ENCODE measurements at regions not wholly inside any gene's neighbourhood (a gene's known extent, or its start where the extent isn't known, plus 50 kb on each side); places are given as distances from the start of the nearest gene placed in this dataset.

DNA sequence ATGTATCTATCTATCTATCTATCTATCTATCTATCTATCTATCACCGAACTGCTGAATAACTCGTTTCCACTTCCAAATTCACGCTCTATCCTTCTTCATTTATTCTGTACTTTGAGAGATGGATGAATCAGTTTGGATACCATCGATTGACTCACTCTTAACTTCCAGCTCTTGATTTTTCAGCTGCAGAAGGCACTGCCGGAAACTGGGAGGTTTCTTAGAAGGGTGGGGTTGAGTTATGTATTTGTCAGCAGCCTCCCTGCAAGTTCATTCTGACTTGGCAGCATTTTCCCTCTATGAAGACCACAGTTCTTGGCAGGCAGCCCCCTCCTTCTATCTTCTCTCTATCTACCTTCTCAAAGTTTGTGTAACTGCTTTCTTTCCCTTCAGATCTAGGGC is 112.0 kb upstream of the MAGEB18 start:
- no peak overlapping the region for H3K9ac ChIP-seq (ENCODE audit: insufficient read length)
- H3K27ac ChIP-seq: no peak overlapping the region
- no peak overlapping the region for H3K4me3 ChIP-seq
- no peak for DNase-seq (ENCODE audit: low read depth, low spot score)
- H3K36me3 ChIP-seq (ENCODE audit: insufficient read depth, low read length): no peaks in the 10 kb centered on the region
- TF ChIP-seq POLR2AphosphoS5 (IDR thresholded peaks at IDR 0.05; ENCODE audit: borderline replicate concordance, low read depth, low read length) (no peak), EZH2 (IDR thresholded peaks at IDR 0.05) (no peak), FOXP2 (optimal IDR thresholded peaks at IDR 0.05; ENCODE audit: control extremely low read depth, extremely low read length, insufficient read depth) (no peak)
- H3K9me3 ChIP-seq (ENCODE audit: low read depth, low read length): no peaks in the 10 kb centered on the region

DNA sequence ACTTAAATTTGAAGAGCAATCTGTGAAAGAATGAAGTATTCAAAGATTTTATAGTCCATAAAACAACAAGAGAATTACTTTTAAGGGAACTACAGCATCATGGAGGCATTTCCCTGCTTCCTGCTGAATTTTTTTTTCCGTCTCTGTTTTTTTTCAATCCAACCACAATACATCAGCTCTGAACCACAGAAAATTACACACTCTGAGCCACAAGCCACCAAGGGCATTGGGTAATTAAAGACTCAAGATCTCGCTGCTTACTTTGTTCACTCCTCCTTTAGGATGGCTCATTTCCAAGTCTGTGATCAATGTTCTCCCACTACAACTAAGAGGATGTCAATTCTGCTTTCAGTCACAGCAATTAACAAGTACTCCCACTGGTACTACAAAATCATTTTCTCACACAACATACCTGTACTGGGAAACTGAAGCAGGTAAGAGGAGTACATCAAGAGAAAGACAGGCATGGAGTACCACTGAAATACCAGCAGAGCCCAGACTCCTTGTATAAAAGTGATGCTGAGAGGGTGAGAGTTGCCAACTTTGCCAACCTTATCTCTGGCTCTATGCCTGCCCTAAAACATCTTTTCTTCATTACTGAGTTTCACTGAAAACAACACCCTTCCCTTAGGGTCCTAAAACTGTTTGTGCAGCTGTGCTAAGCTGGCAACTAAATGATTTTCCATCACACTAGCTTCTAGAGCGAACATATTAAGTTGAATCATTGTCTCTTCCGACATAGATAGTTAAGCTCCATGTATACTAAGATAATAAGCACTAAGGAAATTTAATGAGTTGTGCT is 105.8 kb upstream of the MAGEB18 start:
- H3K27ac ChIP-seq: no peak overlapping the region
- H3K9ac ChIP-seq (ENCODE audit: insufficient read length): no peak overlapping the region
- no peak overlapping the region for H3K4me3 ChIP-seq
- DNase-seq (ENCODE audit: low read depth, low spot score): peak; percentile 2
- H3K9me3 ChIP-seq (ENCODE audit: low read depth, low read length): no peaks in the 10 kb centered on the region
- no peak for TF ChIP-seq FOXP2 (optimal IDR thresholded peaks at IDR 0.05; ENCODE audit: control extremely low read depth, extremely low read length, insufficient read depth)
- no peak for TF ChIP-seq EZH2 (IDR thresholded peaks at IDR 0.05)
- TF ChIP-seq POLR2AphosphoS5 (IDR thresholded peaks at IDR 0.05; ENCODE audit: borderline replicate concordance, low read depth, low read length): no peak
- H3K36me3 ChIP-seq (ENCODE audit: insufficient read depth, low read length): no peaks in the 10 kb centered on the region

DNA sequence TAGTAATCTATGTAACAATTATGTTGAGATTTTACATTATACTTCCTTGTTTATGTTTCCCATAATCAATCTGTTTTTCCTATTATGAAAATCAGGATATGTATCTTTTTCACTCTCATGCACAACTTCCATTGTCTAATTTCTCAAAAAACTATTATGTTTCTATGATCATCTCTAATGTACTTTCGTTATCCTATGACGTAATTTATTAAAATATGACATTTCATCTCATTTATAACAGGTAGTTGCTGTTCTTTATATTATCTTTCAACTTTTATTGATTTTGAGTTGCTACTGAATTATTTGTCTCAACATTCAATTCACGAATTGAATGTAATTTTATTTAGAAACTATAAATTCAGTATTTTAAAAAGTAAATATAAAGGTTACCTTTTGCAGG is 100.8 kb upstream of the MAGEB18 start:
- Histone ChIP-seq H3K9ac (ENCODE audit: insufficient read length) (no peak overlapping the region), H3K36me3 (ENCODE audit: insufficient read depth, low read length) (no peaks in the 10 kb centered on the region), H3K9me3 (ENCODE audit: low read depth, low read length) (no peaks in the 10 kb centered on the region), H3K4me3 (no peak overlapping the region), H3K27ac (no peak overlapping the region)
- no peak for TF ChIP-seq FOXP2 (optimal IDR thresholded peaks at IDR 0.05; ENCODE audit: control extremely low read depth, extremely low read length, insufficient read depth)
- TF ChIP-seq EZH2 (IDR thresholded peaks at IDR 0.05): no peak
- no peak for TF ChIP-seq POLR2AphosphoS5 (IDR thresholded peaks at IDR 0.05; ENCODE audit: borderline replicate concordance, low read depth, low read length)
- DNase-seq (ENCODE audit: low read depth, low spot score): no peak

DNA sequence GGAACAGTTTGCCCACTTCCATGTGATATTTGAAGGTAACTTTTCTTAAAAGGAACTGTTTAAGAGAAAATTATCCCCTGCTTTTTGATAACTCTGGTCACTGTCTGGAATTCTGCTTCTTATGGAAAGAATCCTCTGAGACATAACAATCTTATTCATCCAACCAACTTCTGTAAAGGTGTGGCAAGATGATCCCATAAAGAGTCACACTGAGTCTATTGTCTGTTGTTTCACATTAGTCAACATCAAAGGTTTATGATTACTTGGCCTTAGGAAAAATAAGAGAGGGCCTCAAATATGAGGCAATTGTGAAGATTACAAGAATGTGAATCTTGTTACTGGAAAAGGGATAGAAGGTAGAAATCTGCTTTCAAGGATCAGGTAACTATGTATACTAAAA is 88.0 kb upstream of the MAGEB18 start:
- no peak for DNase-seq (ENCODE audit: low read depth, low spot score)
- Histone ChIP-seq H3K4me3 (no peak overlapping the region), H3K36me3 (ENCODE audit: insufficient read depth, low read length) (no peaks in the 10 kb centered on the region), H3K9ac (ENCODE audit: insufficient read length) (no peak overlapping the region), H3K27ac (no peak overlapping the region), H3K9me3 (ENCODE audit: low read depth, low read length) (no peaks in the 10 kb centered on the region)
- TF ChIP-seq EZH2 (IDR thresholded peaks at IDR 0.05) (no peak), FOXP2 (optimal IDR thresholded peaks at IDR 0.05; ENCODE audit: control extremely low read depth, extremely low read length, insufficient read depth) (no peak), POLR2AphosphoS5 (IDR thresholded peaks at IDR 0.05; ENCODE audit: borderline replicate concordance, low read depth, low read length) (no peak)

DNA sequence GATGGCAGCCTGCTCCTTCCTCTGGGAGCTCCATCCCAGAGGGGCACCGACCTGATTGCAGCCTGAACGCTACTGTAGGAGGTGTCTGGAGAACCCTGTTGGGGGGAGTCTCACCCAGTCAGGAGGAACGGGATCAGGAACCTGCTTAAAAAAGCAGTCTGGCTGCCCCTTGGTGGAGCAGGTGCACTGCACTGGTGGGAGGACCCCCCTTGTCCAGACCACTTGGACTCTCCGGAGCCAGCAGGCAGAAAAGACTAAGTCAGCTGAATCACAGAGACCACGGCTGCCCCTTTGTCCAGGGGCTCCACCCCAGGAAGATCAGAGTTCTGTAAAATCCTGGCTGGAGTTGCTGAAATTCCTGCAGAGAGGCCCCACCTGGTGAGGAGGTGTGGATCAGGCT is 67.3 kb upstream of the MAGEB18 start:
- H3K36me3 ChIP-seq (ENCODE audit: insufficient read depth, low read length): no peaks in the 10 kb centered on the region
- no peaks in the 10 kb centered on the region for H3K9me3 ChIP-seq (ENCODE audit: low read depth, low read length)
- no peak overlapping the region for H3K9ac ChIP-seq (ENCODE audit: insufficient read length)
- no peak overlapping the region for H3K27ac ChIP-seq
- TF ChIP-seq POLR2AphosphoS5 (IDR thresholded peaks at IDR 0.05; ENCODE audit: borderline replicate concordance, low read depth, low read length): no peak
- TF ChIP-seq FOXP2 (optimal IDR thresholded peaks at IDR 0.05; ENCODE audit: control extremely low read depth, extremely low read length, insufficient read depth): no peak
- no peak for TF ChIP-seq EZH2 (IDR thresholded peaks at IDR 0.05)
- H3K4me3 ChIP-seq: no peak overlapping the region
- no peak for DNase-seq (ENCODE audit: low read depth, low spot score)

DNA sequence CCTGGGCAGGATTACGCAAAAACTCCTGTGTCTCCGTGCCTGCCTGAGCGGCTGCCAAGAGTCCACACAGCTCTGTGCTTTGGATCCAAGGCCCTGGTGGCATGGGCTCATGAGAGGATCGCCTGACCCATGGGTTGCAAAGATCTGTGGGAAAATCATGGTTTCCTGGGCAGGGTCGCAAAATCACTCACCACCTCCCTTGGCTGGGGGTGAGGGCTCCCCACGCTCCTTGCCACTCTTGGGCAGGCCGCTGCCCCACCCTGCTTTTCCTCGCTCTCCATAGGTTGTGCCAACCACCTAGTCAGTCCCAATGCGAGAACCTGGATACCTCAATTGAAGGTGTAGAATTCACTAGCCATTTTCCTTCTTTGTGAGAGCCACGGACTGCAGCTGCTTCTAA is 66.5 kb upstream of the MAGEB18 start:
- Histone ChIP-seq H3K4me3 (no peak overlapping the region), H3K36me3 (ENCODE audit: insufficient read depth, low read length) (no peaks in the 10 kb centered on the region), H3K9me3 (ENCODE audit: low read depth, low read length) (no peaks in the 10 kb centered on the region), H3K27ac (no peak overlapping the region), H3K9ac (ENCODE audit: insufficient read length) (no peak overlapping the region)
- no peak for TF ChIP-seq FOXP2 (optimal IDR thresholded peaks at IDR 0.05; ENCODE audit: control extremely low read depth, extremely low read length, insufficient read depth)
- no peak for TF ChIP-seq POLR2AphosphoS5 (IDR thresholded peaks at IDR 0.05; ENCODE audit: borderline replicate concordance, low read depth, low read length)
- no peak for TF ChIP-seq EZH2 (IDR thresholded peaks at IDR 0.05)
- DNase-seq (ENCODE audit: low read depth, low spot score): no peak

DNA sequence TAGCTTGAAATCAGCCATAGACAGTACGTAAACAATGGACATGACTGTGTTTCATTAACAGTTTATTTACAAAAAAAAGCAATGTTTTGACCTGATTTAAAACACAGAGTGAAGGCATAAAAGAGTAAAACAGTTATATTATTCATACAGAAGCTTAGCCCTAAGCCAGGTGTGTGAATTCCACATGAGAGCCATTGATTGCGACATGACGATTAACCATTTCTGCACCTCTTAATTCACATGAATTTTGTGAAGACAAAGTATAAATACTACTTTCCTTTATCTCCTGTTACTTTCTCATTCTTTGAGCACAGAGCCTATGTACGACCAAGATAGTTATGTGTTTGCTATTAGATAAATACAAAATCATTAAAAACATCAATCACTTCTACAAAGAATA is 55.0 kb upstream of the MAGEB18 start:
- no peak overlapping the region for H3K27ac ChIP-seq
- no peaks in the 10 kb centered on the region for H3K9me3 ChIP-seq (ENCODE audit: low read depth, low read length)
- H3K36me3 ChIP-seq (ENCODE audit: insufficient read depth, low read length): no peaks in the 10 kb centered on the region
- no peak overlapping the region for H3K4me3 ChIP-seq
- H3K9ac ChIP-seq (ENCODE audit: insufficient read length): no peak overlapping the region
- no peak for TF ChIP-seq EZH2 (IDR thresholded peaks at IDR 0.05)
- no peak for TF ChIP-seq FOXP2 (optimal IDR thresholded peaks at IDR 0.05; ENCODE audit: control extremely low read depth, extremely low read length, insufficient read depth)
- TF ChIP-seq POLR2AphosphoS5 (IDR thresholded peaks at IDR 0.05; ENCODE audit: borderline replicate concordance, low read depth, low read length): no peak
- DNase-seq (ENCODE audit: low read depth, low spot score): no peak
